Mesothelial cell of epicardium (in vitro differentiated cells): ENCODE measurements at regions not wholly inside any gene's neighbourhood (a gene's known extent, or its start where the extent isn't known, plus 50 kb on each side); places are given as distances from the start of the nearest gene placed in this dataset.

Experiments used
- DNase-seq, 2 experiments: peaks; one replicate each; pipeline ENCODE4 v3.0.0; 2021; ENCODE audit warnings: low spot score in 2 of 2; ENCODE audit not compliant: unreplicated experiment in 2 of 2
- H3K27ac Mint-ChIP-seq: 2 replicates; pipeline ENCODE4 v1.8.0; 2021; ENCODE audit warnings: mixed read lengths
- H3K27me3 Mint-ChIP-seq: 2 replicates; pipeline ENCODE4 v1.8.0; 2021; ENCODE audit warnings: low read depth, mixed read lengths
- H3K36me3 Mint-ChIP-seq: 2 replicates; pipeline ENCODE4 v1.8.0; 2021; ENCODE audit warnings: mixed read lengths
- H3K4me1 Mint-ChIP-seq: 2 replicates; pipeline ENCODE4 v1.8.0; 2021; ENCODE audit warnings: mixed read lengths
- H3K4me3 Mint-ChIP-seq: 2 replicates; pipeline ENCODE4 v1.8.0; 2021; ENCODE audit warnings: mild to moderate bottlenecking, moderate library complexity, mixed read lengths
- H3K9me3 Mint-ChIP-seq: 2 replicates; pipeline ENCODE4 v1.8.0; 2021; ENCODE audit warnings: mixed read lengths
- CTCF ChIP-seq: fragments of 200-600 bp; sonication (generic); IDR thresholded peaks from one replicate; pipeline ENCODE4 v1.5.0; 2021; ENCODE audit warnings: antibody characterized with exemption; ENCODE audit not compliant: unreplicated experiment

DNA sequence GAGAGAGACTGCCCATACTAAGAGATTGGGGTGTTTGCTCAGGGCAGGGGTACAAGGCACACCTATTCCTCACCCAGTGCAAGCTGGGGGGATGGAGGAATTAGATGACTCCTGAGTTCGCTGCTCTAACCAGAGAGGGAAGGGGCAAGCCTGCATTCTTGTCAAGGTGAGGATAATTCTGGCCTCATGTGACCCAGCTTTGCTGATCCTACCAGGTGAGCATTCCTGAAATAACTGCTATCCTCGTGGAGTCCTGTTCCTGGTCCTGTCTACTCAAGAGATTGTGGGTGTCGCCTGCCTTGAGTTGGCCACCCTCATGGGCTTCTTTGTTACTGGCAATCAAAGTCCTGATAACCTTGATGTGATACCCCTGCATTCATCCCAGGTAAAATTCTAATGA, 206.0 kb downstream of the SPP2 start:
- DNase-seq = no peak
- peaks cover 10% of the 10 kb centered on the region for H3K4me1 Mint-ChIP-seq
- no peaks in the 10 kb centered on the region for H3K27me3 Mint-ChIP-seq
- no peak overlapping the region for H3K27ac Mint-ChIP-seq
- no peak overlapping the region for H3K4me3 Mint-ChIP-seq
- no peak for TF ChIP-seq CTCF
- no peaks in the 10 kb centered on the region for H3K36me3 Mint-ChIP-seq
- H3K9me3 Mint-ChIP-seq = no peaks in the 10 kb centered on the region

DNA sequence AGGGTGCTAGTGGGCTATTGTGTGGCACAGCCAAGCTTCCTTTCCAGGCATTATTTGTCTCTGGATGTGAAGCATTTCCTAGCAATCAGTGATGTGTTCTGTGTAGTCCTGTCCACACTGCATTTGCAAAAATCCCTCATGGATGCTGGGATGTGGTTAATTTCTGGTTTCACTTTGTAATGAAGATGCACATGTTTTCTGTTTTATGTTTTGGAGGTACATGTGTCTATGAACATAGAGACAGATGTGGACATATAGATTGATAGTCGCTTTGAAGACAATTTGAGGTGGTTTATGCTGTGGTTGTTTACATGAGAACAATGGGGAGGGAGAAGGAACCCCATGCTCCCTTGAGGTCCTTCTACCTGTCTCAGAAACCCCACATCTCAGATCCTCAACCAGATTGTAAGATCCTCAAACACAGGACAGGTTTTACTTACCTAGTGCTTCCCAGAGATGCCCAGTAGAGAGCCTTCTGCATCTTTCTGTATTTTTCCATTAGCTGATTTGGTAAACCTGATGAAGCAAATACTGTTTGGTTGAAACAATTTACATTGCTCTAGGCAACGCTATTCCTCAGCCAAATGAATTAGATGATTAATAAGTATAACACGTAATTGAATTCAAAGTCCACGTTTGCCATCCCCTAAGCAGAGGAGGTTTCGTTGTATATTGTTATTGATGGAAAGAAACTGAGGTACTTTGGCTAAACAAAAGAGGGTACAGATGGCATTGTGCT, 204.4 kb downstream of the SPP2 start:
- peaks cover 12% of the 10 kb centered on the region for H3K4me1 Mint-ChIP-seq
- H3K27ac Mint-ChIP-seq = no peak overlapping the region
- TF ChIP-seq CTCF = no peak
- no peaks in the 10 kb centered on the region for H3K9me3 Mint-ChIP-seq
- DNase-seq = no peak
- H3K36me3 Mint-ChIP-seq = no peaks in the 10 kb centered on the region
- H3K27me3 Mint-ChIP-seq = no peaks in the 10 kb centered on the region
- H3K4me3 Mint-ChIP-seq = no peak overlapping the region

DNA sequence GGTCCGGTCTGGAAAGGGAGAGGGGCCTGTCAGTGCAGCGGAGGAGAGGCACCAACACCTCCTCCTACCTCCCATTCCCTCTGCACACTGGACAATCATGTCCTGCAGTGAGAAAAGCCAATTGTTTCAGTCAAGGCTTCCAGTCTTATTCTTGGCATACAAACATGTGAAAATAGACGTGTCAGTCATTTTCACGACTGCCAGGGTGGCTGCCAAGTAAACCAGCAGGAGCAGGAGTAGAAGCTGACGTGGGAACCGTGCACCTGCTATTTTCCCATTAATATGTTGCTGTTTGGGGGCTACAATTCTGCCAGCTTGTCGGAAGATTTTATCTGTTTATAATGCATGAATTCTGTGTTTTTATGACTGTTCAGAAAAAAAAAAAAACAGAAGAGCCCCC, 202.3 kb downstream of the SPP2 start:
- no peak for DNase-seq
- no peaks in the 10 kb centered on the region for H3K36me3 Mint-ChIP-seq

GRCh38 chr2:234251326-234252271, 201.1 kb downstream of the SPP2 start:
- Mint-ChIP-seq H3K36me3 (no peaks in the 10 kb centered on the region), H3K4me1 (peaks cover 12% of the 10 kb centered on the region), H3K9me3 (no peaks in the 10 kb centered on the region), H3K27me3 (no peaks in the 10 kb centered on the region), H3K4me3 (no peak overlapping the region), H3K27ac (no peak overlapping the region)
- no peak for TF ChIP-seq CTCF
- no peak for DNase-seq

More for the DNA sequence above, 202.3 kb downstream of the SPP2 start:
- H3K27me3 Mint-ChIP-seq = no peaks in the 10 kb centered on the region
- no peak overlapping the region for H3K27ac Mint-ChIP-seq
- TF ChIP-seq CTCF = no peak
- no peak overlapping the region for H3K4me3 Mint-ChIP-seq
- no peaks in the 10 kb centered on the region for H3K9me3 Mint-ChIP-seq
- H3K4me1 Mint-ChIP-seq = peaks cover 13% of the 10 kb centered on the region

DNA sequence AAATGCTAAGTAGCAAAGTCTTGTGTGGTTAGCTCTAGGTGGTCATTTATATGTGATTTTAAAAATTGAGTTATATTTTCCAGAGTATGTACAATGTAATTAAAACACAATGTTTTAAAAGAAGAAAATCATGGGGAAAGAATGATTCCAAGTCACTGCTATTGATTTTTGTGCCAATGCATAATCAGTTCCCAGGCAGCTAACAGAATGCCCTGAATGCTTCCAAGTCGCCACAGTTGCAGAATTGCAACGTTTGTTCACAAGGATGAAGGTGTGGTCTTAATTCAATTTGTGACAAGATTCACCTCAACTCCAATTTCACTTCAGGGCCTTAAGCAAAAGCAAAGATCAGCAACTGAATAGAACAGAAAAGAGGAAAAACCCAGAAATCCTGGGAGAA, 200.4 kb downstream of the SPP2 start:
- DNase-seq = no peak
- no peak overlapping the region for H3K4me3 Mint-ChIP-seq
- no peaks in the 10 kb centered on the region for H3K9me3 Mint-ChIP-seq
- no peaks in the 10 kb centered on the region for H3K27me3 Mint-ChIP-seq
- H3K36me3 Mint-ChIP-seq = no peaks in the 10 kb centered on the region
- no peak for TF ChIP-seq CTCF
- H3K4me1 Mint-ChIP-seq = peaks cover 15% of the 10 kb centered on the region
- H3K27ac Mint-ChIP-seq = no peak overlapping the region
